ENCODE measurements at regions not wholly inside any gene's neighbourhood (a gene's known extent, or its start where the extent isn't known, plus 50 kb on each side); places are given as distances from the start of the nearest gene placed in this dataset.
A peak's percentile ranks its signal among the peaks of the same experiment; 100 is the strongest.

GRCh38 chr13:22128441-22129408, 457.9 kb downstream of the FGF9 start:
- intact Hi-C loops (cut with micrococcal nuclease), result loop anchor here (5.0 kb wide), 1 partner anchor 66 kb away; no protein-coding TSS in a partner anchor

GRCh38 chr13:22130254-22130653, 459.4 kb downstream of the FGF9 start:
- Mint-ChIP-seq H3K27me3 (no peaks in the 10 kb centered on the region), H3K4me3 (no peak overlapping the region), H3K9me3 (peaks cover 5% of the 10 kb centered on the region), H3K4me1 (peaks cover 24% of the 10 kb centered on the region), H3K36me3 (ENCODE audit: low read depth) (no peaks in the 10 kb centered on the region), H3K27ac (no peak overlapping the region)
- intact Hi-C loops (cut with micrococcal nuclease), result no loop called here
- no peak for ATAC-seq (ENCODE audit: low read depth)
- DNase-seq, result no peak
- ChIA-PET POLR2A (no interaction called here), CTCF (no interaction called here)
- no peak for TF ChIP-seq CTCF (IDR thresholded peaks at IDR 0.05)

More at GRCh38 chr13:22128441-22129408, 457.9 kb downstream of the FGF9 start:
- no peak overlapping the region for H3K27ac Mint-ChIP-seq
- ChIA-PET CTCF (interaction anchor here (0.9 kb wide), 1 partner anchor 518 kb away, joined by 3 read pairs; no protein-coding TSS in a partner anchor), POLR2A (no interaction called here)
- H3K4me3 Mint-ChIP-seq, result no peak overlapping the region
- peaks cover 26% of the 10 kb centered on the region for H3K4me1 Mint-ChIP-seq
- H3K36me3 Mint-ChIP-seq (ENCODE audit: low read depth), result no peaks in the 10 kb centered on the region
- H3K9me3 Mint-ChIP-seq, result peaks cover 5% of the 10 kb centered on the region
- no peak for TF ChIP-seq CTCF (IDR thresholded peaks at IDR 0.05)
- DNase-seq (no peak), ATAC-seq (ENCODE audit: low read depth) (no peak)
- no peaks in the 10 kb centered on the region for H3K27me3 Mint-ChIP-seq

- peaks cover 15% of the 10 kb centered on the region for H3K4me1 Mint-ChIP-seq
- H3K27ac Mint-ChIP-seq, result no peak overlapping the region
- no peak for TF ChIP-seq CTCF (IDR thresholded peaks at IDR 0.05)
These were observed 463.4 kb downstream of the FGF9 start for GRCh38 chr13:22134261-22134660.

GRCh38 chr13:22135446-22135845, 464.6 kb downstream of the FGF9 start:
- Mint-ChIP-seq H3K27ac (no peak overlapping the region), H3K36me3 (ENCODE audit: low read depth) (no peaks in the 10 kb centered on the region), H3K9me3 (no peaks in the 10 kb centered on the region), H3K4me3 (no peak overlapping the region), H3K27me3 (no peaks in the 10 kb centered on the region), H3K4me1 (peaks cover 15% of the 10 kb centered on the region)
- ChIA-PET CTCF (no interaction called here), POLR2A (no interaction called here)
- DNase-seq (no peak), ATAC-seq (ENCODE audit: low read depth) (no peak)
- intact Hi-C loops (cut with micrococcal nuclease), result no loop called here
- TF ChIP-seq CTCF (IDR thresholded peaks at IDR 0.05), result no peak

More at GRCh38 chr13:22134261-22134660, 463.4 kb downstream of the FGF9 start:
- no peak overlapping the region for H3K4me3 Mint-ChIP-seq
- DNase-seq (no peak), ATAC-seq (ENCODE audit: low read depth) (no peak)
- no peaks in the 10 kb centered on the region for H3K27me3 Mint-ChIP-seq
- peaks cover 5% of the 10 kb centered on the region for H3K9me3 Mint-ChIP-seq
- ChIA-PET POLR2A (no interaction called here), CTCF (no interaction called here)
- intact Hi-C loops (cut with micrococcal nuclease), result no loop called here
- H3K36me3 Mint-ChIP-seq (ENCODE audit: low read depth), result no peaks in the 10 kb centered on the region

GRCh38 chr13:22137361-22138050, 466.6 kb downstream of the FGF9 start:
- no peaks in the 10 kb centered on the region for H3K36me3 Mint-ChIP-seq (ENCODE audit: low read depth)
- peak overlapping the region; percentile 2 for H3K27ac Mint-ChIP-seq
- H3K4me3 Mint-ChIP-seq, result no peak overlapping the region
- CTCF ChIA-PET, result no interaction called here
- intact Hi-C loops (cut with micrococcal nuclease), result no loop called here
- no peak for TF ChIP-seq CTCF (IDR thresholded peaks at IDR 0.05)
- H3K9me3 Mint-ChIP-seq, result no peaks in the 10 kb centered on the region
- POLR2A ChIA-PET, result no interaction called here
- DNase-seq (no peak), ATAC-seq (ENCODE audit: low read depth) (no peak)
- no peaks in the 10 kb centered on the region for H3K27me3 Mint-ChIP-seq
- H3K4me1 Mint-ChIP-seq, result peaks cover 15% of the 10 kb centered on the region
